CMK (cell line): ENCODE measurements at regions not wholly inside any gene's neighbourhood (a gene's known extent, or its start where the extent isn't known, plus 50 kb on each side); places are given as distances from the start of the nearest gene placed in this dataset.

Experiments used
- DNase-seq: peaks from one replicate; pipeline ENCODE4 v3.0.0-alpha.2; 2010; ENCODE audit warnings: low read depth

DNA sequence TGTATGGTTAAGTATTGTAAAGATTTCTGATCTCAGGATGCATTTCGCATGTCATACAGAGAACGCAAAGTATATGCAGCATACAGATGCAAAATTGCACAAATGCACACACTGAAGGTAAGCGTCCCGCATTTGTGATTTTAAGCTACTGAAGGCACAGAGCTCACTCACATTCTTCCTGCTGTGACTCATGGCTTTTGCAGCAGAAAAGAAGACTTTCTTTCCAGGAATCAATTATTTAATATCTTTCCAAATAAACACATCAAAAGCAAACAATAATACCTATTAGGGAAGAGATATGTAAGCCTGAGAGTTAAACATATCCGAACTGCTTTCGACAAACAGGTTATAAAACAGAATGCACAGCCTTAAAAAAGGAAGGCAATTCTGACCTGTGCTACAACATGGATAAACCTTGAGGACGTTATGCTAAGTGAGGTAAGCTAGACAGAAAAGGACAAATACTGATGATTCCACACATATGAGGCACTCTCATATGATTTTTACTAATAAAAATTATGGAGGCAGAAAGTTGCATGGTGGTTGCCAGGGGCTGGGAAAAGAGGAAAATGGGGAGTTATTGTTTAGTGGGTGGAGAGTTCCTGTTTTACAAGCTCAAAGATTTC, 109.0 kb downstream of the TFAP2A start:
- no peak for DNase-seq

DNA sequence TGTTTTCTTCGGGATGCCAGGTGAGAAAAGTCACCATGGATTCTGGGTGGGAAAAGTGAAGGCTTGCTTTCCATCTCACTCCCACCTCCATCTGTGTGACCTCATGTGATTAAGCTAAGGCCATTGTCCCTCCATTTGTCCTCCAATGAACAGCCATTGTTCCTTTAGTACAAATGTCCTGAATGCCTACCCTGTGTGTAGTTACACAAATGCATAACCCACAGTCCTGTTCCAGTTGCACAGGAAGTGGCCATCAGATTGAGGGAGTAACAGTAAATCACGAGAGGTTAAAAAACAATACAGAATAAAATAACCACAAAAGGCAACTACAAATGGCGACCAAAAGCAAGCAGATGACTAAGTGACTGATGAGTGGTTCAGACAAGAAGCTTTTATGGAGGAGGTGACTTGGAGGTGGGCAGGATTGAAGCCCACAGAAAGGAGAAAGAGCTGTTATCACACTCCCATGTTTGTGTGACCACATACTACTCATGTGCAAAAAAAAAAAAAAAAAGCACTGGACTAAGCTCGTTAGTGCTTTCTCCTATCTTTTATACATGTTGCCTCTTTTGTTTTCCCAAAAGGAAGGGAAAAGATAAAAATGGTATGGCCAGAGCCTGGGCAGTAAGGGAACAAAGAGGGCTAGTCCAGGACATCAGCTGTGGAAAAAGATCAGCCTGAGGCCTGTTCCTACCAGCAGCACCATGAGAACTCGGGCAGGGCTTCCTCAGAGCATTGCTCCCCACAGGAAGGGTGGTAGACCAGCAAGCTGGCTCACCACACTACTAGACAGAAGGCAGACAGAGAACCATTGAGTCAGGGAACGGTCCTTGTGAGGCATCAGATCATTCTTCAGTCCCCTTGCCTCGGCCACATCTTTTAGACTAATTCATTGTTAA, 111.0 kb downstream of the TFAP2A start:
- no peak for DNase-seq

DNA sequence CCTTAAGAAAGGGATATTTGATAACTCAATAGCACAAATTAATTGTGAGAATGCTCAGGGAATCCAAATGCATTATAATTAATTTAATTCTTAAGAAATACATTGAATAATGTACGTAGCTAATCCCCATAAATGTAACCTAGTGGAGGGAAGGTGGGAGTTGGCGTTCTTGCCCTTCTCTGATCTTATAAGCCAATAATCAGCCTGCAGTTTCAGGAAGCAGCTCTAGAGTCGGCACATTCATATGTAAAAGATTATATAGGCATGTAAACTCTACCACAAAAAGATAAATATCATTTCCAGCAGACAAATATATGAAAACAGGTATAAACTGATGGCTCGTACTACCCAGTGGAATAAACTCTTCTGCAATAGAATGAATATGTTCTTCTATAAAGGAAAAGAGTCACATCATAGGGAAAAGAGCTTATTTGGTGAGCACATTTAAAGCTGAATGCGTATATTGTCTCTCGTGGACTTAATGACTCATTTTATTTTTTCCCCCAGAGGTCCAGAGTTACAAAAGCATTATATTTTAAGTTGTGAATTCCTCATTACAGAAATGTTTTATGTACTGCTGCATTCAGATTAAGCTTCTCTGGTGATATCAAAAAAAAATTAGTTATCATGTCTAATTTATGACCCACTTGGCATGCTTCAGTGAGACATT, 112.2 kb downstream of the TFAP2A start:
- no peak for DNase-seq

DNA sequence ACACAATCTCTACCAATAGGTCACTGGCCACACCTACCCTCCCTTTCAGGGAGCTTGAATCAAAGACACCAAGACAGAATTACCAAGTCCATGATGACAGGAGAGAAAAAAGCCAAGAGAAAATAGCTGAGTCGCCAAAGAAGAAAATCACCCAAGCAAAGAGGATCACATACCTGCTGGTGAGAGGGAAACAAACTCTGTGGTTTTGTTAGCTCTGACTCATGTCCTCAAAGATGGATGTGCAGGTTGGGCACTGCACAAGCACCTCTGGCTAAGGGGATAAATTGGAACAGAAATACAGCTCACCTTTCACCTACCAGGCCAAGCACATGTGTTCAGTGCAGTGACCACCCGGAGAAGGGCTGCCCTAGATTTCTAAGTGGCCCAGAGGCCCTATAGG, 114.8 kb downstream of the TFAP2A start:
- no peak for DNase-seq

DNA sequence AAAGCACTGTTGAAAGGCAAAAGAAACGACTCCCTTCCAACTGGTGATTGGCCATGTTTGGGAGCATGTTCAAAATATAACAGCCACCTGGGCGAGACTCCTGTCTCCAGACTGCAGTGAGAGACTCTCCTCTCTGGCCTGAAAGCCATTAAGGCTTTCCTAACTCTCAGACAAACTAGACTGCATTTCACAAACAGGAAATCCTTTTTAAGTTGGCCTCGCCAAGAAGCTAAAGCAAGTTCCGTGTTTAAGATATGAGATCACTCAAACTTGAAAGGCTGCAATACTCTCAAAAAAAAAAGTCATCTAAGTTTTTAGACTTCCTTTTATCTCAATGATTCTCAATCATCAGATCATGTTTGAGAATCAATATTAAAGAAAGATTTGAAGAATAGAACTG, 117.0 kb downstream of the TFAP2A start:
- DNase-seq = no peak

DNA sequence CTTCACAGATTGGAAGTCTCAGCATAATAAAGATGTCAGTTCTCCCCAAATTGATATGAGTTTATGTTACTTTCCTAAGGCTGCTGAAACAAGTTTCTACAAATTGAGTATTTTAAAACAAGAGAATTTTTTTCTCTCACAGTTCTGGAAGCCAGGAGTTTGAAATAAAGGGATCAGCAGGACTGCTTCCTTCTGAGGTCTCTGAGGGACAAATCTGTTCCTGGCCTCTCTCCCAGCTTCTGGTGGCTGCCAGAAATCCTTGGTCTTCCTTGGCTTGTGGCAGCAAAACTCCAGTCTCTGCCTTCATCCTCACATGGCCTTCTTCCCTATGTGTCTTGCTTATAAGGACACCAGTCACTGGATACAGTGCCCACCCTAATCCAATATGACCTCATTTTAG, 136.1 kb downstream of the TFAP2A start:
- DNase-seq = no peak

DNA sequence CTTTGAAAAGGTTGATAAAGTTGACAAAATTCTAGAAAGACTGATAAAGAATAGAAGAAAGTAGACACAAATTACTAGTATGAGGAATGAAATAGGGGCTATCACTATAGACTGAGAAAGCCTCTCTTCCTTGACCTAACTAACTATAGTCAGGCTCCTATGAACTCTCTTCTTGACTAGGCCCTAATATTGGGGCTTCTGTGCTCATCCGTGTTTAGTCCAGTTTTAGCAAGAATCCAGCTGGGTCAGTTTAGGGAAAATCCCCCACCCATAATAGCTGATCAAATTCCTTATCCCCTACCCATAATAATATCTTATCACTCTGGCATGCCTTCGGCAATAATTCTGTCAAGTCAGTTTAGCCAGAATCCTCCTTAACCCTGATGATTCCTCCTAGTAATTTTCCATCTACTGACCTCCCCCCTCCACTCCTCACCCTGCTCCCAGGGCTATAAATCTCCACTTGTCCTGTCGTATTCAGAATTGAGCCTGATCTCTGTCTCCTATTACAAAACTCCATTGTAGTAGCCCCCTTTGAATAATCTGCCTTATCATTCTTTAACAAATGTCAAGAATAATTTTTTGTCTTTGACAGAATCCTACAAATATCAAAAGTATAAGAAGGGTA, 138.1 kb downstream of the TFAP2A start:
- DNase-seq = no peak

DNA sequence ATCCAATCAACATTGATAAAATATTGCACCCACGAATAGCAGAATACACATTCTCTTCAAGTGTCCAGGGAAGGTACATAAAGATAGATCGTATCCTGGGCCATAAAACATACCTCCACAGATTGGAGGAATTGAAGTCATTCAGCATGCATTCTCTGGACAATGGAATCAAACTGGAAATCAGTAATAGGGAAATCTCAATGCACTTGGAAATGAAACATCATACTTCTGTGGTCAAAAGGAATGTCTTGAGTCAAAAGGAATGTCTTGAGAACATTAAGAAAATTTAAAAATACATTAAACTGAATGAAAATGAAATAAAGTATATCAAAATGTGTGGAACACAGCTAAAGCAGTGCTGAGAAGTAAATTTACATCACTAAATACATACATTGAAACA, 138.8 kb downstream of the TFAP2A start:
- no peak for DNase-seq

DNA sequence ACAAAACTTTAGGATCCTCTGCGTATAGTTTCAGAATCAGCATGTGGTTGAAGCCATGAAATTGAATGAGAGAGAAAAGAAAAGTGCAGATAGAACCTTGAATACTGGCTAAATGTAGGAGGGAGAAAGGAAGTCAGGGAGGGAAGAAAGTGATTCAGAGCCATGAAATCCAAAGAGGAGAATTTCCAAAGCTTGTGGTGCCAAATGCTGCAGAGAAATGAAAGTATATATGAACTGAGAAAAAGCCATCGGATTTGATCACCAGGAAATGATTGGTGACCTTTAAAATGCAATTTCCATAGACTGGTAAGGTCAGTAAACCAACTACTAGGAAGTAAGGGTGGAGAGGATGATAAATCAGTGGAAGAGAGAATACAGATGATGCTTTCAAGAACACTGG, 142.3 kb downstream of the TFAP2A start:
- no peak for DNase-seq

DNA sequence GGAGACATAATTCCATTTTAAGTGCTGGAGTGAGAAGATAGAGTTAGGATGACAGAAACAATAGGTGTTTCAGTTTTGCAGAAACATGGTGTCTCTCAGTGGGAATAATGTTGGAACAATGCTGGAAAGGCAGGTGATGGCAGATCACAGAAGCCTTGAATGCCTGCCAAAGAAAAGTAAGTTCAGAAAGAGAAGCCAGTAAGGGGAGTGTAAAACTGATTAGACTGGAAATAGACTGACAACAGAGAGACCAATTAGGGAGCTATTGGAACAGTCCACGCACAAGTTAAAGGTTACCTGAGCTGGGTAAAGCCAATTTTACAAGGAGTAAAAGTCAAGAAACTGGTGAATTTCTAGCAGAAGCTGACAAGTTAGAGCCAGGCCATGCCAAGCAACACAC, 142.9 kb downstream of the TFAP2A start:
- DNase-seq = no peak

DNA sequence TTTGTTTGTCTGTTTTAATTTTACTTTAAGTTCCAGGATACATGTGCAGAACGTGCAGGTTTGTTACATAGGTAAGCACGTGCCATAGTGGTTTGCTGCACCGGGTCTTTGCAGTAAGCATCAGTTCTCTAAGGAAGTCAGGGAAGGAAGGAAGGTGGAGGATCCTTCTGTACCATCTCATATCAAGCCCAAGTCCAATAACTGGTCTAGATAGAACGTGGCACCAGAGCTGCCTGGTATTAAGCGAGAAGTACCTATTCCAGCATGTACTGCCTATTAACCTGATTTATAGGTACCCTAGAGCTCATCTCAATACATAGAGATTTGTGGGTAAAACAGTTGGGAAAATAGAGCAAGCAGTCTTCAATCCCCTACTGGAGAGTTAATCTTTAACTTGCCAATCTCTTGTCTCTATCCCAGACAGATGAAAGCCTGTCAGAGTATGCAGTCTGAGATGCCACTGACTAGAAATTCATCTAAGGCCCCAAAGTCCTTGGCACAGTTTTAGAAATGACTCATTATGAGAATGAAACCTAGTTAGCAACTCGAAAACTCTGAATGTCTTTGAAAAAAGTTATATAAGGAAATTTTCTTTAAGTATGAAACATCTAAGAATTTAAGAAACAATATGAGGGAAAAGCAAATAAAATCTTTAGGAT, 144.9 kb downstream of the TFAP2A start:
- DNase-seq = no peak

DNA sequence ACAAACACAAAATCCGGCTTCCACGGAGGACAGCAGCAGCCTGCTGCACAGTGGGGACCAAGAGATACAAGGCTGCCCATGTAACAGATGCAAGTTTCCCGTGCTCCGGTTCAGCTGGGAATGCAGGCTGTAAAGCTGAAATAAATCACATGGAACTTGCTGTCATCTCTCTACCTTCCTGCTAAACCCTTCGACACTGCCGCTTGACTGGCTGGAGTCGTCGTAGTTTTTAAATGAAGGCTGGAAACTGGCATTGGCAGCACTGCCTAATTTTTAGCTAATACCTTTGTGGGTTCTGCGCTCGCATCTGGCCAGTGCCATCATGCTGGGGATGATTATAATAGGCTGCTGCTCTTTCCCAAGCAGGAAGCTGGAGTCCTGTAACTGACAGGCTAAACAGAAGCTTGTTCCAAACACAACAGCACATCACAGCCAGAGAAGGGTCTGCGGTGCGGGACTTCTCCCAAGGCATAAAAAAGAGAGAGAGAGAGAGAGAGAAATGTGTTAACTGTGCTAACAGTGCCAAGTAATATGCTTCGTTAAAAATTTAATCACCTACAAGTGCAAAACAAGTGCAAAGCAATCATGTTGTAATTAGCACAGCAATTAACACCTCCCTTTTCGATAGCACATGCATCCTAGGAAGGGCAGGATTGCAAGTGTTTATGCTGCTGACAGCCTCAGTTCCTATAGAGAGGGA, 146.1 kb downstream of the TFAP2A start:
- DNase-seq = no peak

DNA sequence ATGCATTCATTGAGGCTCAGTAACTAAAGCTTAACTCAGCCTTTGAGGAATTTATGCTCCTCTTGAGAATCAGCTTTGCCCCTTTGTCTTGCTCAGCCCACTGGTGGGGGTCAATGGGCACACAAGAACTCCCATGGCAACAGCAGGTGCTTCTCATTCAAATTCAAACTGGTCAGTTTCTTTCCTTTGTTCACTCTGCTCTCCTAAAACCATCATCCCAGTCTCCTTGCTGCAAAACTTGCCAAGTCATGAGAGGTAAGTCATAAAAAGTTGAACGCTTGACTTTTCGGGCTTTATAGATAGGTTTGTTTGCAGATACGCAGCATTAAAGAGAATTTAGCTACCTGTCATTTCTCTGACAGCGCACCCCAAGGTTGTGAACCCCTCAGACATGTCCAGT, 146.8 kb downstream of the TFAP2A start:
- DNase-seq = no peak

DNA sequence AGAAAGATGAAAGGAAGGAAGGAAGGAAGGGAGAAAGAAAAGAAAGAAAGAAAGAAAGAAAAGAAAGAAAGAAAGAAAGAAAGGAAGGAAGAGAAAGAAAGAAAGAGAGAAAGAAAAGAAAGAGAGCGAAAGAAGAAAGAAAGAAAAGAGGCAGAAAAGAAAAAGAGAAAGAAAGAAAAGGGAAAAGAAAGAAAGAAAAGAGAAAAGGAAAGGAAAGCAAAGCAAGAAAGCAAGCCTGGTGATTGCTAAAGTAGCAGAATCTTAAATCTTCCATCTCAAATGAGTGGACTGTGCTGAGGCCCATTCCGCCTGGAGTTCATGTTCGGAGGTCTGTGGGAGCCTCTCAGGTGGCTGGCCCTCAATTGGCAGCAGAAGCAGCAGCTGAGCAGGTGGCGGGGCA, 148.4 kb downstream of the TFAP2A start:
- DNase-seq = no peak

DNA sequence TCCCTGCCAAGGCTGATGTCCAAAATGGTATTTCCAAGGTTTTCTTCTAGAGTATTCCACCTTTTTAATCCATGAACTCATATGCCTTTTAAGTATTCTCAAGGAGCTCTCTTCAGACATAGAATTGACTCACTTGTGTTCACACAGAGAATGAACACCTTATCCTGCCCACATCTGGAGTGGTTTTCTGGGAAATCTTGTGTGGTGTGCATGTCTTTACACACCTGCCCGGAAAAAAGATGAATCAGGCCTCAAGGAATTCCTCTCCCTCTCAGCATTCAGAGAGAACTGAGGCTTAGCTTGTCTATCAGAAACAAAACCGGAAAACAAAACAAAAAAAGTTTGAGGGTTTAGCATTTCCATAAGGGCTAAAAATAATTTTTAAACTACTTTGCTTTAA, 148.8 kb downstream of the TFAP2A start:
- DNase-seq = no peak

DNA sequence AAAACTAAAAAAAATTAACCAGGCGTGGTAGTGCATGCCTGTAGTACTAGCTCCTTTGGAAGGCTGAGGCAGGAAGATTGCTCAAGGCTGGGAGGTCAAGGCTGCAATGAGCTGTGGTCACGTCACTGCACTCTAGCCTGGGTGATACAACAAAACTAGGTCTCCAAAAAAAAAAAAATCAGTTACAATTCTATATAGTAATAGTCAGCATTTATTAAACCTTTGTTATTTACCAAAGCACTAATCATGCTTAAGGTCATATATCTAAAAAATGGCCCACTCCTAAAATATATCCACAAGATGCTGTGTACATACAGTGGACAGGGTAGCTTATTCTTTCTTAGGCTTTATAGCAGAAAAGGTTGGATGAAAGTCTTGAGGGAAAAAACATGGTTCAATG, 152.4 kb downstream of the TFAP2A start:
- DNase-seq = no peak

DNA sequence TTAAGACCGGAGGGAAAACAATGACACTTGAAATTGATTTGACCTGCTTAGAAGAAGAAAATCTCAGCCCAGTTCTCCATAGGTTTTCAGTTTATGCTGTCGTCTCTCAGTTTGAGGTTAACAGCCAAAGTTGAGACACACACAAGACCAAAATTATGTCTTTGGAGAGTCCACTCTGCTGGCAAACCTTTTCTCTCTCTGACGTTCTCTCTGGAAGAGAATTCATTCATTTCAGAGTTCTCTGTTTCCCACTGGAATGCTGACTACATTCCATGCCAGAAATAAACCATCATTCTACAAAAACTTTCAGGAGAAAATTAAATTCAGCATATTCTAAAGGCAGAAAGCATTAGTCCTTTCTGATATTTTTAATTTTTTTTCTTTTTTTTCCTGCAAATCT, 155.2 kb downstream of the TFAP2A start:
- DNase-seq = no peak

DNA sequence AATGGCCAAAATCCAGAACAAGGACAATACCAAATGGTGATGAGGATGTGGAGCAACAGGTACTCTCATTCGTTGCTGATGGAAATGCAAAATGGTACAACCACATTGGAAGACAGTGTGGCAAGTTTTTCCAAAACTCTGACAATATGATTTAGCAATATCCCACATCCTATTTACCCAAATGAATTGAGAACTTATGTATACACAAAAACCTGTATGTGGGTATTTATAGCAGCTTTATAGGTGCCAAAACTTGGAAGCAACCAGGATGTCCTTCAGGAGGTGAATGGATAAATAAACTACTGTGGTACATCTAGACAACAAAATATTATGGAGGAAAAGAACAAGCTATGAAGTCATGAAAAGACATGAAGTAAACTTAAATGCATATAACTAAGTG, 156.5 kb downstream of the TFAP2A start:
- DNase-seq = no peak

DNA sequence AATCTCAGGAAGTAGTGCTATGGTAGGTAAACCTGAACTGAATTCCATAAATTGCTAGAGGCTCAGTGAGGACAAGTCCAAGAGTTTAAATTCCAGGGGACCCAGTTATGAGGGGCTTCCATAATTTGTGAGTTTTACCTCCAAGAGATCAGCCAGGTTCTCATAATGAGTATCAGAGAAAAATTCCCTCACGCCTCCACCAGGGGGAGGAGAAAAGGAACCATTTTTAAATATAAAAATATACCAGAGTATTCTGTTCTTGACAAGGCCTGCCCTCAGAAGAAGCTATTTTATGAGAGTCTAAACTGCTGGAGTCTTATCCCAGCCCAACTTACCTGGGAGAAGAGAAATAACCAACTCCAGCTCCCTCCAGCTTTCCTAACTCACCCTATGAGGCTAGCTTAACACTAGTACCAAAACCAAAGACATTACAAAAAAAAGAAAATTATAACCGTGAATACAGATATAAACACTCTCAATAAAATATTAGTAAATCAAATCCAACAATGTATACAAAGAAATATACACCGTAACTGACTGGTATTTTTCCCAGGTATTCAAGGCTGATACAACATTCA, 158.7 kb downstream of the TFAP2A start:
- no peak for DNase-seq

DNA sequence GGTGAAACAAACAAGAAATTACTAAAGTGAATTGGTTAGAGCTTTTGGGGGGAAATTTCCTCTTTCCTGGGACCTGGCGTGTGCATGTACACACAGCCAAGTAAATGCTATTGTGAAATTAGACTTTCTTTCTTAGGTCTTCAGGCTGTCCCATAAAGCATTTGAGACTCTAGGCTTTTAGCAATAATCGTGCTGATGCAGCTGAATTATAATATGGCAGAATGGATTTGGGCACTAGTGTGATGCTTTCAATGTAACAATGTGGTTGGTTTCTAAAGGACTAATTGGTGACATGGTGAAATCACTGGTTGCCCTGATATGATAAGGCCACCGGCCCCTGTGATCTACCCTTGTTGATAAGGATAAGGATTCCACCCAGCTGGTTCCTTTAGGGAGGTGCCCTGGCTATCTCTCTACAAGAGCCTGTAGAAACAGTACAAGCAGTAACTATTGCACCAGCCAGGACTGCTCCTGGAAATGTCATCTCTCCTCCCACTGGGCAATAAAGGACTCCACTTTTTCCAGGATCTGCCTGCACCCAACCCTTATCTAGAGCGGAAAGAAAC, 164.1 kb downstream of the TFAP2A start:
- DNase-seq = peak; percentile 5

DNA sequence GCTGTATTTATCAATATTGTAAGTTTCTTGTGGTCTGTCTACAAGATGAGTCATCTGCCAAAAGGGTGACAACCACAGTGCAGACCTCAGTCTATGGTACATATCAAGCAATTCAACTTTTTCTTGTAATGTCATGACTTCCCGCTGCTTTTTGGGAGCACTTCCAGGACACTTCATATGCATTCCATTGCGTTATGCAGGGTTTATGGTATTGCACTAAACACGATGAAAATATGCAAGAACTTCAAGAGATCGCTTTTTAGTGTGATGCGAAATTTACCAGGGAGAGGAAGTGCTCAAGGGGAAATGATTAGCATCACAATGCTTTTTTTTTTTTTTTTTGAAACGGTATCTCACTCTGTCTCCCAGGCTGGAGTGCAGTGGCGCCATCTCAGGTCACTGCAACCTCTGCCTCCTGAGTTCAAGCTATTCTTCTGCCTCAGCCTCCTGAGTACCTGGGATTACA, 166.5 kb downstream of the TFAP2A start:
- DNase-seq = no peak
